Astrocyte (in vitro differentiated cells and primary cell): ENCODE measurements at regions not wholly inside any gene's neighbourhood (a gene's known extent, or its start where the extent isn't known, plus 50 kb on each side); places are given as distances from the start of the nearest gene placed in this dataset.
"Not testable (repeated sequence)": the region's sequence is repeated elsewhere in the genome, so short reads cannot be mapped to it uniquely, and the experiment has no call there.

Experiments used
- DNase-seq: peaks from one replicate; pipeline ENCODE4 v3.0.0-alpha.2; 2010; ENCODE audit warnings: low read depth
- FAIRE-seq: peaks from 2 replicates; lab custom pipeline; 2011; peaks lifted over from hg19 to GRCh38; lab: Jason Lieb, UNC
- H2AFZ ChIP-seq: 2 replicates; pipeline ENCODE4 v1.6.0; 2012; ENCODE audit warnings: low read depth, low read length, inconsistent platforms
- H3K27ac ChIP-seq: 2 replicates; pipeline ENCODE4 v1.5.1; 2011; ENCODE audit warnings: low read depth, low read length, inconsistent platforms
- H3K27me3 ChIP-seq: 2 replicates; pipeline ENCODE4 v1.6.0; 2011; ENCODE audit warnings: low read length, inconsistent platforms; ENCODE audit not compliant: insufficient read depth
- H3K36me3 ChIP-seq: 2 replicates; pipeline ENCODE4 v1.5.1; 2011; ENCODE audit warnings: low read length, inconsistent platforms; ENCODE audit not compliant: insufficient read depth
- H3K4me1 ChIP-seq: 2 replicates; pipeline ENCODE4 v1.5.1; 2011; ENCODE audit warnings: low read length, inconsistent platforms; ENCODE audit not compliant: insufficient read depth
- H3K4me2 ChIP-seq: 2 replicates; pipeline ENCODE4 v1.6.0; 2012; ENCODE audit warnings: low read length, inconsistent platforms
- H3K4me3 ChIP-seq: 2 replicates; pipeline ENCODE4 v1.5.1; 2011; ENCODE audit warnings: low read depth, mild to moderate bottlenecking, low read length, inconsistent platforms; ENCODE audit not compliant: insufficient read depth
- H3K79me2 ChIP-seq: 2 replicates; pipeline ENCODE4 v1.6.0; 2012; ENCODE audit warnings: mild to moderate bottlenecking, low read length, inconsistent platforms; ENCODE audit not compliant: insufficient read depth
- H3K9ac ChIP-seq: 2 replicates; pipeline ENCODE4 v1.6.0; 2012; ENCODE audit warnings: mild to moderate bottlenecking, low read length, inconsistent platforms
- H3K9me3 ChIP-seq: 2 replicates; pipeline ENCODE4 v1.5.1; 2012; ENCODE audit warnings: low read depth, mild to moderate bottlenecking, low read length, inconsistent platforms; ENCODE audit not compliant: insufficient read depth
- H4K20me1 ChIP-seq: 2 replicates; pipeline ENCODE4 v1.6.0; 2012; ENCODE audit warnings: low read length, inconsistent platforms; ENCODE audit not compliant: insufficient read depth
- H3K27ac Mint-ChIP-seq: one replicate; pipeline ENCODE4 v1.8.0; 2021; ENCODE audit warnings: mild to moderate bottlenecking, mixed read lengths; ENCODE audit not compliant: unreplicated experiment
- H3K27me3 Mint-ChIP-seq: one replicate; pipeline ENCODE4 v1.8.0; 2021; ENCODE audit warnings: low read depth, mixed read lengths; ENCODE audit not compliant: unreplicated experiment
- H3K36me3 Mint-ChIP-seq: one replicate; pipeline ENCODE4 v1.8.0; 2021; ENCODE audit warnings: low read depth, mixed read lengths; ENCODE audit not compliant: unreplicated experiment
- H3K4me1 Mint-ChIP-seq: one replicate; pipeline ENCODE4 v1.8.0; 2021; ENCODE audit warnings: low read depth, mixed read lengths; ENCODE audit not compliant: unreplicated experiment
- H3K4me3 Mint-ChIP-seq: one replicate; pipeline ENCODE4 v1.8.0; 2021; ENCODE audit warnings: mild to moderate bottlenecking, moderate library complexity, mixed read lengths; ENCODE audit not compliant: unreplicated experiment
- H3K9me3 Mint-ChIP-seq: one replicate; pipeline ENCODE4 v1.8.0; 2021; ENCODE audit warnings: mild to moderate bottlenecking, mixed read lengths; ENCODE audit not compliant: unreplicated experiment
- EZH2 ChIP-seq: IDR thresholded peaks from 2 replicates; pipeline ENCODE4 v1.6.1; 2012; ENCODE audit warnings: mild to moderate bottlenecking, low read length, inconsistent platforms; ENCODE audit not compliant: insufficient read depth
- TF ChIP-seq, protein P1 (sequence below): IDR thresholded peaks from 2 replicates; pipeline ENCODE4 v1.5.1; 2011; ENCODE audit warnings: low read depth, mild to moderate bottlenecking, inconsistent platforms, low read length, moderate library complexity; ENCODE audit not compliant: insufficient read depth

DNA sequence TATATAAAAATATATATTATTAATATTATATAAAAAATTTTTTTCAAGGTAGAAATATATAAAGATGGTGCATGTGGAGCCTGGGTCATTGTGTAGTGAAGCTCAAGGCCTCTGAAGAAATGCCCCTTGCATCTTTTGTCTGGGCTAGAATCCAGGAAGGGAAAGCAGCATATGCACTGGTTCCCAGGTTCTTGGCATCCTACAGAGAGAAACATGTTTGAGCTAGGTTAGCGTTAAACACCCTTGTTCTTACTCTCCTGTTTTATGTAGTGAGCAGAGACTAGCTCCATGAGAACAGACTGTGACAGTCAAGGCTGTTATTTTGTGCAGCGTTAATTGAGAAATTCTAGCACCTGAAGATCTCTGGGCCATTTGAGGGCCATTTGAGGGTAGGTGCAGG lies 116.1 kb downstream of the POM121L12 start:
- no peaks in the 10 kb centered on the region for H3K9me3 Mint-ChIP-seq
- DNase-seq (no peak), FAIRE-seq (no peak)
- no peaks in the 10 kb centered on the region for H3K27me3 Mint-ChIP-seq
- no peaks in the 10 kb centered on the region for H4K20me1 ChIP-seq
- H3K4me2 ChIP-seq = no peak overlapping the region
- TF ChIP-seq EZH2 = no peak
- TF ChIP-seq, protein P1, sequence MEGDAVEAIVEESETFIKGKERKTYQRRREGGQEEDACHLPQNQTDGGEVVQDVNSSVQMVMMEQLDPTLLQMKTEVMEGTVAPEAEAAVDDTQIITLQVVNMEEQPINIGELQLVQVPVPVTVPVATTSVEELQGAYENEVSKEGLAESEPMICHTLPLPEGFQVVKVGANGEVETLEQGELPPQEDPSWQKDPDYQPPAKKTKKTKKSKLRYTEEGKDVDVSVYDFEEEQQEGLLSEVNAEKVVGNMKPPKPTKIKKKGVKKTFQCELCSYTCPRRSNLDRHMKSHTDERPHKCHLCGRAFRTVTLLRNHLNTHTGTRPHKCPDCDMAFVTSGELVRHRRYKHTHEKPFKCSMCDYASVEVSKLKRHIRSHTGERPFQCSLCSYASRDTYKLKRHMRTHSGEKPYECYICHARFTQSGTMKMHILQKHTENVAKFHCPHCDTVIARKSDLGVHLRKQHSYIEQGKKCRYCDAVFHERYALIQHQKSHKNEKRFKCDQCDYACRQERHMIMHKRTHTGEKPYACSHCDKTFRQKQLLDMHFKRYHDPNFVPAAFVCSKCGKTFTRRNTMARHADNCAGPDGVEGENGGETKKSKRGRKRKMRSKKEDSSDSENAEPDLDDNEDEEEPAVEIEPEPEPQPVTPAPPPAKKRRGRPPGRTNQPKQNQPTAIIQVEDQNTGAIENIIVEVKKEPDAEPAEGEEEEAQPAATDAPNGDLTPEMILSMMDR = no peak
- no peak overlapping the region for H3K9ac ChIP-seq
- H3K36me3 ChIP-seq = no peaks in the 10 kb centered on the region
- H3K27me3 ChIP-seq = no peaks in the 10 kb centered on the region
- no peak overlapping the region for H3K27ac ChIP-seq
- no peaks in the 10 kb centered on the region for H3K9me3 ChIP-seq
- H3K4me3 Mint-ChIP-seq = no peak overlapping the region
- no peak overlapping the region for H3K27ac Mint-ChIP-seq
- no peaks in the 10 kb centered on the region for H3K79me2 ChIP-seq
- H3K4me1 Mint-ChIP-seq = no peaks in the 10 kb centered on the region
- no peaks in the 10 kb centered on the region for H3K4me1 ChIP-seq
- H3K4me3 ChIP-seq = no peak overlapping the region
- no peaks in the 10 kb centered on the region for H3K36me3 Mint-ChIP-seq
- H2AFZ ChIP-seq = no peak overlapping the region

DNA sequence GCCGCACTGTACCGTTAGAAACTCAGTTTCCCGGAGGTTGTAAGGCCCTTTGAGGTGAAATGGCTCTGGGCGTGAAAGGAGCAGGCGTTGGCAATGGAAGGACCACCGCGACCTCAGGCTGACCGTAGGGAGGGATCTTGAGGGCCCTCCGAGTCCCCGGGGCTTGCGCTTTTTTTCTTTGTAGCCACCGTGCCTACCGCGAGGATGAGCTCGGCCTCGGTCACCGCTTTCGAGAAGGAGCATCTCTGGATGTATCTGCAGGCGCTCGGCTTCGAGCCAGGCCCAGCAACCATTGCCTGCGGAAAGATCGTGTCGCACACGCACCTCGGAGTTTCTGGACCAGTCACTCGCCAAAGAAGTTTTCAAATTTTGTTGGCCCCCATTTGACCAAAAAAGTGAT lies 151.8 kb downstream of the POM121L12 start:
- not testable (repeated sequence) for H3K9me3 ChIP-seq, H3K27ac Mint-ChIP-seq, FAIRE-seq, H3K36me3 ChIP-seq, H3K4me2 ChIP-seq, H3K9me3 Mint-ChIP-seq, DNase-seq, H3K4me3 ChIP-seq, H3K27ac ChIP-seq, H3K4me3 Mint-ChIP-seq, H3K27me3 ChIP-seq, H4K20me1 ChIP-seq, H3K79me2 ChIP-seq, H3K27me3 Mint-ChIP-seq, H2AFZ ChIP-seq, H3K4me1 Mint-ChIP-seq, H3K4me1 ChIP-seq, H3K9ac ChIP-seq, H3K36me3 Mint-ChIP-seq

DNA sequence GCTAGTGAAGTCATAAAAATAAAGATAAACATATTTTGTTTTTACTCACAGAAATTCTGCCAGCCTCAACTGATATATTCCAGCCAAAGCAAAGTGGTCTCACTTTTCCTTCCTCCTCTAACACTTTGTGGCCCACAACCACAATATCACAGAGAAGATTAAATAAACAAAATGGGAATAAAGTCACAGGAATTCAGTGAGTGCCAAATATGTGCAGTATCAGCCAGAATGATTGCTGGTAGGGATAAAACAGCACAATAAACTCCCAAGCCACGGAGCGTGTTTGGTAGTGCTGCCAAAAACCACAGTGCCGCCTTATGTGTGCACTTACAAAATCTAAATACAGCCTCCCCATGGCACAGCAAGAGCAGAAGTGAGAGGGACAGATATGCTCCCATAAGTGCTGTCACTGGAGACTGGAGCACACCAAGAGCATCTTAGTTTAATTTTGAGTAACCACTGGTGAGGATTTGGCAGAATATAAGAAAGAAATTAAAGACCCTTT lies 155.8 kb downstream of the POM121L12 start:
- Histone ChIP-seq H2AFZ (no peak overlapping the region), H3K36me3 (no peaks in the 10 kb centered on the region), H3K4me1 (no peaks in the 10 kb centered on the region), H3K4me3 (no peak overlapping the region), H3K27ac (no peak overlapping the region), H4K20me1 (no peaks in the 10 kb centered on the region), H3K4me2 (no peak overlapping the region), H3K9ac (no peak overlapping the region), H3K79me2 (no peaks in the 10 kb centered on the region), H3K9me3 (no peaks in the 10 kb centered on the region), H3K27me3 (no peaks in the 10 kb centered on the region)
- Mint-ChIP-seq H3K27ac (no peak overlapping the region), H3K4me1 (no peaks in the 10 kb centered on the region), H3K27me3 (no peaks in the 10 kb centered on the region), H3K4me3 (no peak overlapping the region), H3K36me3 (no peaks in the 10 kb centered on the region), H3K9me3 (no peaks in the 10 kb centered on the region)
- DNase-seq (no peak), FAIRE-seq (no peak)
- TF ChIP-seq, protein P1 = no peak
- no peak for TF ChIP-seq EZH2
